Transverse colon (tissue), 4 donors: ENCODE measurements at regions not wholly inside any gene's neighbourhood (a gene's known extent, or its start where the extent isn't known, plus 50 kb on each side); places are given as distances from the start of the nearest gene placed in this dataset.

Experiments
- DNase-seq: peaks from one replicate; pipeline ENCODE4 v3.0.0-alpha.2; 2019
- H3K27ac ChIP-seq, 4 donors: fragments of 200-600 bp; sonication (generic); 2 replicates each; pipeline ENCODE4 v1.5.1; 2016 to 2018; ENCODE audit warnings: inconsistent platforms in 4 of 4
- H3K27me3 ChIP-seq: fragments of 200-600 bp; sonication (generic); 2 replicates; pipeline ENCODE4 v1.5.1; 2017; ENCODE audit warnings: inconsistent platforms
- H3K36me3 ChIP-seq, 4 donors: fragments of 200-600 bp; sonication (generic); 2 replicates each; pipeline ENCODE4 v1.5.1; 2017 to 2019; ENCODE audit warnings: inconsistent platforms in 4 of 4
- H3K4me1 ChIP-seq, 4 donors: fragments of 200-600 bp; sonication (generic); 2 replicates each; pipeline ENCODE4 v1.5.1; 2017 to 2020; ENCODE audit warnings: inconsistent platforms in 4 of 4
- H3K4me3 ChIP-seq, 4 donors: fragments of 200-600 bp; sonication (generic); 1 replicate in 1 of 4; 2 replicates in 3 of 4; pipeline versions ENCODE4 v1.5.1 to v1.6.1; 2017 to 2019; ENCODE audit warnings: inconsistent platforms in 4 of 4
- H3K9me3 ChIP-seq, 2 donors: fragments of 200-600 bp; sonication (generic); 2 replicates each; pipeline ENCODE4 v1.5.1; 2017 to 2019; ENCODE audit warnings: inconsistent platforms in 2 of 2
- CTCF ChIP-seq, 5 experiments: fragments of 200-600 bp in 3 of 5; fragments of 450-650 bp in 2 of 5; sonication (generic) in 3 of 5; IDR thresholded peaks; 1 replicate in 2 of 5; 2 replicates in 3 of 5; pipeline ENCODE4 v1.5.1; 2016 to 2017; ENCODE audit warnings: antibody characterized with exemption in 5 of 5, inconsistent platforms in 3 of 5, mild to moderate bottlenecking in 2 of 5, moderate library complexity in 1 of 5
- EP300 ChIP-seq: sonication (generic); formaldehyde crosslinking; IDR thresholded peaks from one replicate; pipeline ENCODE4 v1.6.1; 2017; ENCODE audit warnings: antibody characterized with exemption, low read depth
- POLR2A ChIP-seq: fragments of 450-650 bp; IDR thresholded peaks from one replicate; pipeline ENCODE4 v1.6.1; 2016; ENCODE audit warnings: antibody characterized with exemption, mild to moderate bottlenecking, moderate library complexity
- POLR2AphosphoS5 ChIP-seq, 3 donors: sonication (generic); formaldehyde crosslinking; IDR thresholded peaks; one replicate each; pipeline ENCODE4 v1.6.1; 2016; ENCODE audit warnings: antibody characterized with exemption in 3 of 3
- WGBS, 2 donors: methylation state at CpG; one replicate each; pipeline ENCODE4 v1.1.5; 2018; ENCODE audit warnings: low coverage in 1 of 2; 5-methylcytosine and 5-hydroxymethylcytosine counted together
- in situ Hi-C, 4 donors: fragments of 200-750 bp; cut with MboI; loops; one replicate each; pipeline versions ENCODE4 v1.15.0 to v1.15.1; 2017; ENCODE audit warnings: low sequenced_read_pairs in 3 of 4, low pct_ligation_motif_present in 1 of 4, low pct_unique_long_range_greater_than_20kb in 1 of 4
- intact Hi-C: fragments of 100-400 bp; cut with DNase I; formaldehyde crosslinking; loops from one replicate; pipeline ENCODE4 v1.15.1; 2023; ENCODE audit warnings: low total_unique reads

- intact Hi-C loops, result no loop called here
- DNase-seq, result no peak
- in situ Hi-C loops, result no loop called here
- no peak overlapping the region for H3K4me3 ChIP-seq
- H3K9me3 ChIP-seq, result no peaks in the 10 kb centered on the region
- H3K27ac ChIP-seq, result no peak overlapping the region
- peaks cover 18% of the 10 kb centered on the region for H3K27me3 ChIP-seq
- TF ChIP-seq CTCF (IDR thresholded peaks at IDR 0.05) (no peak), EP300 (no peak), POLR2A (no peak), POLR2AphosphoS5 (IDR thresholded peaks at IDR 0.05) (no peak)
- no peaks in the 10 kb centered on the region for H3K36me3 ChIP-seq
- WGBS, 2 donors, result 82 to 84% methylated on average over 3 to 4 of the region's 4 CpGs
- peaks cover 0 to 6% (median 0%) of the 10 kb centered on the region in 4 donors for H3K4me1 ChIP-seq
Observed at GRCh38 chr12:98453070-98453469, 62.3 kb upstream of the TMPO start.

- no peak overlapping the region for H3K4me3 ChIP-seq
- DNase-seq, result no peak
- peaks cover 0 to 6% (median 0%) of the 10 kb centered on the region in 4 donors for H3K4me1 ChIP-seq
- intact Hi-C loops, result no loop called here
- in situ Hi-C loops, result no loop called here
- 64 to 82% methylated on average over 2 of the region's 2 CpGs for WGBS, 2 donors
- H3K9me3 ChIP-seq, result no peaks in the 10 kb centered on the region
- H3K27me3 ChIP-seq, result peaks cover 18% of the 10 kb centered on the region
- no peak for TF ChIP-seq CTCF (IDR thresholded peaks at IDR 0.05)
- no peak for TF ChIP-seq EP300
- TF ChIP-seq POLR2AphosphoS5 (IDR thresholded peaks at IDR 0.05), result no peak
- TF ChIP-seq POLR2A, result no peak
- no peaks in the 10 kb centered on the region for H3K36me3 ChIP-seq
- H3K27ac ChIP-seq, result no peak overlapping the region
Observed at GRCh38 chr12:98453492-98453891, 61.9 kb upstream of the TMPO start.

GRCh38 chr12:98456041-98456440, 59.3 kb upstream of the TMPO start:
- TF ChIP-seq CTCF (IDR thresholded peaks at IDR 0.05) (no peak), POLR2AphosphoS5 (IDR thresholded peaks at IDR 0.05) (no peak), EP300 (no peak), POLR2A (no peak)
- peaks cover 18% of the 10 kb centered on the region for H3K27me3 ChIP-seq
- no peak overlapping the region for H3K27ac ChIP-seq
- 64% methylated on average over 3 of the region's 3 CpGs; no CpG with 5 or more reads in 1 of the 2 donors for WGBS, 2 donors
- intact Hi-C loops (no loop called here), in situ Hi-C loops (no loop called here)
- no peaks in the 10 kb centered on the region for H3K36me3 ChIP-seq
- no peaks in the 10 kb centered on the region for H3K9me3 ChIP-seq
- no peak overlapping the region for H3K4me3 ChIP-seq
- H3K4me1 ChIP-seq, result peaks cover 0 to 6% (median 0%) of the 10 kb centered on the region in 4 donors
- DNase-seq, result no peak

GRCh38 chr12:98456576-98457573, 58.5 kb upstream of the TMPO start:
- Histone ChIP-seq H3K27me3 (peaks cover 18% of the 10 kb centered on the region), H3K4me3 (peak overlapping the region; percentile 18 to 52 (median 38)), H3K9me3 (no peaks in the 10 kb centered on the region), H3K4me1 (peaks cover 0 to 6% (median 0%) of the 10 kb centered on the region in 4 donors), H3K36me3 (no peaks in the 10 kb centered on the region), H3K27ac (peak overlapping the region in 1 of 4 donors; percentile 10)
- intact Hi-C loops (no loop called here), in situ Hi-C loops (no loop called here)
- 14 to 59% methylated on average over 6 to 50 of the region's 50 CpGs for WGBS, 2 donors
- DNase-seq, result peak; percentile 28
- TF ChIP-seq EP300, result no peak
- TF ChIP-seq CTCF (IDR thresholded peaks at IDR 0.05), result no peak
- no peak for TF ChIP-seq POLR2AphosphoS5 (IDR thresholded peaks at IDR 0.05)
- no peak for TF ChIP-seq POLR2A
